NCI-H345 treated with DMSO at 0.1 percent for 48 hours (cell line): ENCODE measurements at regions not wholly inside any gene's neighbourhood (a gene's known extent, or its start where the extent isn't known, plus 50 kb on each side); places are given as distances from the start of the nearest gene placed in this dataset.

Source experiments
- DNase-seq: peaks from one replicate; lab custom pipeline; 2025; ENCODE audit not compliant: unreplicated experiment; lab: John Stamatoyannopoulos, UW

GRCh38 chr3:18295171-18295920 lies 129.8 kb downstream of the SATB1 start:
- DNase-seq: no peak

- no peak for DNase-seq
Measured at GRCh38 chr3:18290157-18290556, 135.0 kb downstream of the SATB1 start.

GRCh38 chr3:18288243-18288642 lies 136.9 kb downstream of the SATB1 start:
- no peak for DNase-seq

DNA sequence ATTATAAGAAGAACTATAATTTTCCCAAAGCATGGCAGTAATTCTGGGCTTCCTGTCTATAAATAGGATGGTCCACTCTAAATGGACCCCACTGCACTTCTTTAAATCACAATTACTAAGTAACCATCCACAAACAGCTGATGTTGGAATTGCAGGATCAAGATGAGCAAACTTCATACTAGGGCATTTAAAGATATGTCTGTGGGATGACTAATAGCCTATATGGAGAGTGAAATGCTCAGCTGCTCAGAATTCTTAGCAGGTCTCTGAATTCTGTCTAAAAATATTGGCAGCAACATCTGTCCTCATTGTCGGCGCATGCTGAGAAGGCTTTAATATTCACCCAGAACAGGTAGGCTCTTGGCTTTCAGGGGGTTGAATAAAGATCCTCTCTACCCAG lies 140.4 kb downstream of the SATB1 start:
- DNase-seq: no peak

DNA sequence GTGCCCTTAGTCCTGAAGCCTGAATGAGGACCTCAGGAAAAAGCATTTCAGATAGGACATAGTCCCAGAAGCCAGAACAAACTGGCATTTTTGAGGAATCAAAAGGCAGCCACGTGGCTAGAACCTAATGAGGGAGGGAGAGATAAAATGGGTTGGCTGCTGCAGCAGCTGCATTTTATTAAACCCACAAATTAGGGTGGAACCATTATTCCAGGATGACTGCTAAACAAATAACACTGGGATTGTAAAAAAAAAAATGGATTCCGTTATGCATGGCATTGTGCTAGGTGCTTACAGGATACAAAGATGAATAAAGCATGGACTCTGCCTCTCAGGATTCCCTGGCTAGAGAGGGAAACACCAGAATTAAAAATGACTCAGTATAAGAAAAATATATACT lies 141.5 kb downstream of the SATB1 start:
- no peak for DNase-seq

- DNase-seq: no peak
Measured at GRCh38 chr3:18282507-18282906, 142.6 kb downstream of the SATB1 start.

DNA sequence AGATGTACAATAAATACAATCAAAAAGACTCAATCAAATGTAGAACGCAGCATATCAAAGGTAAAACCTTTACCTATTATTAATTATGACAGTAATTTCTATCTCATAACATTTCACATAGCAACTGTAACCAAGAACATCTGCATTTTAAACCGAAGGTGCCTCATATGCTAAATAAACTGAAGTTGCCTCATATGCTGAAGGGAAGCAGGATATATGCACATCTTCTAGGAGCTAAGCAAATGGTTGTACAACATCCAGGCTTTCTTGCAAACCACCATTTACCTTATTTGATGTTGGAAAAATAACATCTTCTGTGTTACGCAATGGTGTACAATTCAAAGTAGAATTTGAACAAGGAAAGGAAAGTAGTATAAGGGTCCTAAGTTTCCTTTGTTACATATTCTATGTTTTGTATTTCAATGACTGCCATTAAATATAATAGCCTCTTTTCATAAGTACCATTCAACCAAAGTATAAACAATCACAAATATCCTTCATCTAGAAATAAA lies 145.9 kb downstream of the SATB1 start:
- DNase-seq: no peak

DNA sequence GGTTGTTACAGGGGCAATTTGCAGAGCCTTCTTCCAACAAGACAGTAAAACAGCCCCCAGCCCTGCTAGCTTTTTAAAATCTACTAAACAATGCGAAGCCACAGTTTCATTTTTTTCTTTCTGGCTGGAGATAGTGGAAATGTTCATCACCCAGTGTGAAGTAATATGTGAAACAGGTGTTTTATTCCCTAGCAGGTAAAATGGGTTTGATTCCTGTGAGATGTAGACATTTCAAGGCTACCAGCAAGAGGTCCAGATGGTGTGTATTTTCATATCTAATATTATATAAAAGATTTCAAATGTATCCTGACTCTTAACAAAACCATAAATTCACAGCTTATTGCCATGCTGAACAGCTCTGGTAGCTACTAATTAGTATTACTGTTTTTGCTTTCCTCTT lies 160.3 kb downstream of the SATB1 start:
- no peak for DNase-seq

DNA sequence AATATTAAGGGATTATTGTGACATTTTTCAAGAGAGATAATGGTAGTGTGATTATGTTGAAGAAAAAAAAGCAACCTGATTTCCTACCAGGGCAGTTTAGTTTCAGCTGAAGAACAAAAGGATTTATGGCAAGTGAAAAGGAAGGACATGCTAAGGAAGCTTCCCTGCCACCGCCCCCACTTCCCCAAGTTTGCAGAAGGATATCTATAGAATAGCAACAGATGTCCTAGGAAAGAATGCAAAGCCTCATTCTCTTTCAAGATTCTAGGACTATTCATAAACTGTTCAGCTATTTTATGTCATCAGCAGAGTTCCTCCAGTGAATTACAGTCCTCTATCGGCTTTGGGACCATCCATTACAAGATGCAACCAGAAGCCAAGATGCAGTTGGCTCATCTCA lies 160.8 kb downstream of the SATB1 start:
- DNase-seq: no peak

- DNase-seq: no peak
Measured at GRCh38 chr3:18258492-18258891, 166.6 kb downstream of the SATB1 start.

GRCh38 chr3:18252578-18252977 lies 172.6 kb downstream of the SATB1 start:
- no peak for DNase-seq

DNA sequence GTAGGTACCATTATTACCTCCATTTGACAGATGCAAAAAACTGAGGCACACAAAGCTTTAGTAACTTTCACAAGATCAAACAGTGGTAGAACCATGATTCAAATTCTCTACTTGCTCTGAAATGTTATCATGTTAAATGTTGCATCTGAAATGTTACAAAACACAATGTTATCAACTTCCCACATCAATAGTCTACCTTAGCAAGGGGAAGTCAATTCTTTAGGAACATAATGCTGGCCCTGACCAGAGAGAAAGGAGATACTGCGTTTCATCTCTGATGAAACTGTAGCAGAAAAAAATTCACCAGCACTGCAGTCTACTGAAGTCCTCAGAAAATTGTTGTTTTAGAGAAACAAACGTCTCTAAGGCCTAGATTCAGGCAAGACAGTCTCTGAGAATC lies 174.1 kb downstream of the SATB1 start:
- no peak for DNase-seq

GRCh38 chr3:18249126-18249525 lies 176.0 kb downstream of the SATB1 start:
- no peak for DNase-seq

DNA sequence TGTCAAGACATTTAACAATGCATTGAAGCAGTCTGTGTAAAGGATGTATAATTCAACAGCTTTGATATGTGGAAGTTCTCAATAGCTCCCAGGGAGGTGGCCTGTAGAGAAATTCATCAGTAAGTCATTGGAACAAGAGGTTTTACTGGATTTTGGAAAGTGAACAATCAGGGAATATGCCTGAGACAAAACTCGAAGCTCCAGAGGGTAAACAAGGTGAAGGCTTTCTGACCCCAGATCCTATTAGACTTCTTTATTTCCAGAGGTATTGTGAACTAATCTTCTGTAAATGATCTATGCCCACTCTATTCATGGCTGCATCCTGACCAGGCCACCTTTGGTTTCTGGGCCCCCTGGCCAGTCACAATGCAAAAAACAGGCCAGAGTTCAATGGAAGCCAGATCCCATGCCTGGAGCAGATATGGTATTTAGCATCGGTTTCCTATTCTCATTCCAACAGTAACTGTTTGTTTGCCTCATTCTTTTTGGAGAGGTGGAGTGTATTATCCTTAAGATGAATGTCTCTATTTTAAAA lies 177.3 kb downstream of the SATB1 start:
- no peak for DNase-seq

DNA sequence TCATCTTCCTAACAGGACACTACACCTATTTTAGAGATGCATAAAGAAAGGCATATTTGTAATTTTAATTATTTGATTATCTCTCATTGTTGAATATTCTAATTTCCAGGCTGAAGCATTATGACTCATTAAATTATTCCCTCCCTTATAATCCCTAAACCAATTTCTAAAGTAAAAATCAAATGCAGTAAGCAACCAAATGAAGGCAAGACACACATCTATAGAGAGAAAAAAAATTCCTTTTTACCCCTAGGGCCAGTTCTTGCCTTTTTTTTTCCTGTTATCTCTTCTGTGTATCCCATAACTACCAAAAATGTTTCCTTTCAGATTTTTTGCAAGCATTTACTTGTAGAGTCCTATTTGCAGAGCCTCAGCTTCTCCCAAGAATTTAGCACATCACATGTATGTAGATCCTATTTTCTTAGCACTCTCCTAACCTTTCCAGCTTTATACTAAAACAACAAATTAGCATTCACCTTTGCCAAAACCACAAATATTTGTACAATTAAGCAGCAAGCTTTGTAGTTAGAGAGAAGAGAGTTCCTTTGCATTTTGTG lies 177.9 kb downstream of the SATB1 start:
- no peak for DNase-seq

DNA sequence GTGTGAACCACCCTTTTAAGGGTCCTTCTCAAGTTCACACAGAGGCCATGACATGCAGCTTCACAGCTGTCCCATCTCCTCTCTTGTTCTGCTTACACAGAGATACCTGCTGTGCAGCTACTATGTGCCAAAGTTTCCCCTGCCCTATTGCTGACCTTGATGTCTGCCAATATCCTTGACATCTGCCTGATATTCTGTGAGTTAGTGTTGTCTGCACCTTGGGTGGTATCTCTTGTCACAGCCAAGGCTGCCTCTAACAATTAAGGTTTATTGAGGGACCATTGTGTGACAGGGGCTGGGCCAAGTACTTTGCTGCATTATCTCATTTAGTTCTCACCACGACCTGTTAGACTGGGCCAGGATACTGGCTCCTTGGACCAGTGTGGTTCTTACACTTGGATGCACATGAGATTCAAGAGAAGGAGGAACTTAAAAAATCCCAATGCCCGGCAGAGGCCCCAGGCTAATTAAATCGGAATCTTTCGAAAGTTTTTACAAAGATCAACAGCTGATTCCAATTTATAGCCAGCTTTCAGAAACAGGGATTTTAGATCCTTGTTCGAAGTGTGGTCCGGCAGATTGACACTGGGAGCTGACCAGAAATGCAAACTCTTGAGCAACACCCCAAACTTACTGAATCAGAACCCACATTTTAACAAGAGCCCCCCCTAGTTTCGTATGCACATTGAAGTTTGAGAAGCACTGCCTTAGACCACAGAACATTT lies 178.6 kb downstream of the SATB1 start:
- no peak for DNase-seq

- no peak for DNase-seq
Measured at GRCh38 chr3:18245721-18246120, 179.4 kb downstream of the SATB1 start.

DNA sequence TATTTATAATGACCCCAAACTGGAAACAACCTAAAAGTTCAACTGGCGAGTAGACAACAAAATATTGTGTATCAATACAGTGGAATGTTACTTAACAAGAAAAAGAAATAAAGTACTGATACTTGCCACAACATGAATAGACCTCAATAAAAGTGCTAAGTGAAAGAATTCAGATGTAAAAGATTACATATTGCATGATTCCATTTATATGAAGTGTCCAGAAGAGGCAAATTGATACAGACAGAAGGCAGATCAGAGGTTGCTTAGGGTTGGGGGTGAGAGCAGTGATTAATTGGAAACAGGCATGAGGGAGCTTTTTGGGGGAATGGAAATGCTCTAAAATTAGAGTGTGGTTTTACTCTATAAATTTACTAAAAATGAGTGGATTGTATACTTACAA lies 183.3 kb downstream of the SATB1 start:
- no peak for DNase-seq

- no peak for DNase-seq
Measured at GRCh38 chr3:18239674-18240073, 185.5 kb downstream of the SATB1 start.

- no peak for DNase-seq
Measured at GRCh38 chr3:18238746-18239331, 186.3 kb downstream of the SATB1 start.

DNA sequence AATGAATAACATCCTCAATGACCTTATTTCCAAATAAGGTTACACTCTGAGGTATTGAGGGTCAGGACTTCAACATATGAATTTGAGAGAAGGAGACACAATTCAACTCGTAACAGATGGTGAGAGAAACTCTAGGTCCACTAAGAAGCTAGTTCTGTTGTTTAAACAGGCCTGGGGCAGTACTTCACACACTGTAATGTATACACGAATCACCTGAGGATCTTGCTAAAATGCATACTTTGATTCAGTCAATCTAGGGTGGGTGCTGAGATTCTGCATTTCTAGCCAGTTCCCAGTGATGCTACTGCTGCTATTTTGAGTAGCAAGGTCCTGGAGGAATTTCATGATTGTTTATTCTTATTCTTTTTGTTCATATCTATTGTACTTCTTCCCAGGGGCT lies 186.8 kb downstream of the SATB1 start:
- DNase-seq: no peak
